Activated CD4-positive, alpha-beta T cell treated with anti-CD3 and anti-CD28 coated beads for 48 hours (primary cell): ENCODE measurements at regions not wholly inside any gene's neighbourhood (a gene's known extent, or its start where the extent isn't known, plus 50 kb on each side); places are given as distances from the start of the nearest gene placed in this dataset.
"Not testable (repeated sequence)": the region's sequence is repeated elsewhere in the genome, so short reads cannot be mapped to it uniquely, and the experiment has no call there.

Experiments used
- DNase-seq: peaks from one replicate; pipeline ENCODE4 v3.0.0-alpha.2; 2020

- DNase-seq = no peak
These were observed 122.8 kb downstream of the ZC4H2 start for GRCh38 chrX:64853424-64853823.

GRCh38 chrX:64850371-64851082 is 125.7 kb downstream of the ZC4H2 start:
- peak; percentile 4 for DNase-seq

- DNase-seq = no peak
These were observed 133.0 kb downstream of the ZC4H2 start for GRCh38 chrX:64843224-64843623.

- peak; percentile 11 for DNase-seq
These were observed 133.8 kb downstream of the ZC4H2 start for GRCh38 chrX:64842492-64842891.

GRCh38 chrX:64805683-64806082 is 170.6 kb downstream of the ZC4H2 start:
- no peak for DNase-seq

GRCh38 chrX:64792598-64793337 is 183.5 kb downstream of the ZC4H2 start:
- DNase-seq = no peak

DNA sequence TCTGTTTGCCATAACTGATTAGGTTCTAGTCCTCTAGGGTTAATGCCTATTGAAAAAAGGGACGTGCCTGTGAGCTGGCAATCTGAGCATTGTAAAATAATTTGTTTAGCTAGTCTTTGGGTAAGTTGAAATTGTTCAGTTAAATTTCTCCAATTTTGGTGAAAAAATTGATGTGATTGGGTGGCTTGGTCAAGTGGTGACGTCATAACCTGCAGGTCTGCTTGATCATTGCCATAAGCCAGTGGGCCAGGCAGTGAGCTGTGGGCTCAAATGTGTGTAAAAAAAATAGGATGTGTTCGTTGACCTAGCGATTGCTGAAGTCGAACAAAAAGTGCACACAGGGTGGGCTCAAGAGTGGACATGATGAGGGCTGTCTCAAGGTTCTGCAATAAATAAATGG is 193.3 kb downstream of the ZC4H2 start:
- no peak for DNase-seq

- no peak for DNase-seq
These were observed 218.2 kb downstream of the ZC4H2 start for GRCh38 chrX:64758047-64758446.

DNA sequence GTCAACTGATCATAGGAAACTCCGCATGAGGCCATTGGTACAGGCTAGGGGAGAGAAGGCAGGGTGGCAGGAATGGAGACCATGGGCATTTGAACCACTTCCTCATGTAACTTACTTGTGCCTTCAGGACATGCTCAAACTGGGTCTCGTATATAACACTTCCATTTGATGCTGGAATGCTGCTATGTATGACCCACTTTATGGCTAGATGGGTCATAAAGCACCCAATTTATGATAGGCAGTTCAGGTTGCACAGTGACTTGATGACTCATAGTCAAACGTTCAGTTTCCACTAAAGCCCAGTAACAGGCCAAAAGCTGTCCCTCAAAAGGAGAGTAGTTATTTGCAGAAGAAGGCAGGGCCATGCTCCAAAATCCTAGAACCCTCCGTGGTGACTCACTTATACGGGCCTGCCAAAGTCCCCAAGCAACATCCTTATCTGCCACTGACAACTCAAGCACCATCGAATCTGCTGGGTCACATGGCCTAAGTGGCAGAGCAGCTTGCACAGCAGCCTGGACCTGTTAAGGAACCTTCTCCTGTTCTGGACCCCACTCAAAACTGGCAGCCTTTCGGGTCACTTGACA is 236.4 kb downstream of the ZC4H2 start:
- no peak for DNase-seq

- DNase-seq = no peak
These were observed 277.9 kb downstream of the ZC4H2 start for GRCh38 chrX:64698317-64698716.

GRCh38 chrX:64695372-64695771 is 280.9 kb downstream of the ZC4H2 start:
- not testable (repeated sequence) for DNase-seq

DNA sequence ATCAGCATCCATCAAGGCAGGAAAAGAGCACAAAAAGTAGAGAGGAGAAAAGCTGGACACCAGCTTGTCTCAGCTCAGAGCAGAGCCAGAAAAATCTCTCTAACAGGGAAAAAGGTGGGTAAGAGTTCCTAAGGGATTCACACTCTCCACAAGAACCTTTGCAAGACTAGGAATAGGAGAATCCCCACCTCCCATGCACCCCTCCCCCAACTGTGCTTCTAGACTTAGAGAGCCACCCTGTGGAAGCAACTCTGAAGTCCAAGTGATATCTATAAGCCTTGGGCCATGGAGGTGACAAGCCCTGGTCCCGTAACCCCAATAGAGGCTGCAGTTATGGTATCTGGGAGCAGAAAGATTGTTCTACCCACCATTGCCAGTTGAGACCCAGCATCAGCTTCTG is 267.6 kb upstream of the MTMR8 start:
- no peak for DNase-seq

GRCh38 chrX:64657229-64657628 is 262.0 kb upstream of the MTMR8 start:
- DNase-seq = not testable (repeated sequence)

DNA sequence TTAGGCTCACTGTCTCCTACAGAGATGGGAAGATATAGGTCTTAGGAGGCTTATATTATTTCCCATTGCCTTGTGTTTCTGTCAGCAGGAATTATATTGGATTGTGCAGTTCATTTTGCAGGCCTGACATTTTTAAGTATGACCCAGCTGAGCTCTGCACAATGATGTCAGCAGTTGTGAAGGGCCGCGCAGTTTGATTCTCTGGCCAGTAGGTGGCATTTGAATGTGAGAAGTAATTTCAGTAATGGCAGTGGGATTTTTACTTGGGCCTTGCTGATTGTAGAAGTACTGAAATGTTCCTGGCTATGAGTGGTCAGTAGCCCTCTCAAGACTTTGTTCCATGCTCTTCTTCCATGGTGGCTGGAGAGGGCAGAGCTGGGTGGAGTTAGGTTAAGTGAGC is 247.2 kb upstream of the MTMR8 start:
- peak; percentile 2 for DNase-seq
